Testis (tissue), 2 donors: ENCODE measurements at regions not wholly inside any gene's neighbourhood (a gene's known extent, or its start where the extent isn't known, plus 50 kb on each side); places are given as distances from the start of the nearest gene placed in this dataset.

Experiments
- DNase-seq: peaks from one replicate; pipeline ENCODE4 v3.0.0-alpha.2; 2019
- H3K27ac ChIP-seq, 2 donors: fragments of 200-600 bp; sonication (generic); one replicate each; pipeline ENCODE4 v1.5.1; 2019
- H3K27me3 ChIP-seq: fragments of 200-600 bp; sonication (generic); one replicate; pipeline ENCODE4 v1.5.1; 2019
- H3K36me3 ChIP-seq: fragments of 200-600 bp; sonication (generic); one replicate; pipeline ENCODE4 v1.5.1; 2017; ENCODE audit warnings: low read depth; ENCODE audit errors: missing control alignments
- H3K4me1 ChIP-seq: fragments of 200-600 bp; sonication (generic); one replicate; pipeline ENCODE4 v1.5.1; 2019
- H3K4me3 ChIP-seq, 2 donors: fragments of 200-600 bp; sonication (generic); one replicate each; pipeline ENCODE4 v1.5.1; 2017 to 2019
- H3K9me3 ChIP-seq: fragments of 200-600 bp; sonication (generic); one replicate; pipeline ENCODE4 v1.5.1; 2017
- POLR2A ChIP-seq: fragments of 450-650 bp; IDR thresholded peaks from one replicate; pipeline ENCODE4 v1.6.1; 2017; ENCODE audit warnings: antibody characterized with exemption, mild to moderate bottlenecking, moderate library complexity
- WGBS, 2 donors: methylation state at CpG; one replicate each; pipeline ENCODE4 v1.1.5; 2018; 5-methylcytosine and 5-hydroxymethylcytosine counted together
- intact Hi-C: fragments of 100-400 bp; cut with DNase I; formaldehyde crosslinking; loops from one replicate; pipeline ENCODE4 v1.15.1; 2023; ENCODE audit warnings: low total_unique reads
- TF ChIP-seq, protein P1 (sequence below), 3 experiments: fragments of 450-650 bp in 2 of 3; fragments of 200-600 bp in 1 of 3; sonication (generic) in 1 of 3; IDR thresholded peaks; one replicate each; pipeline ENCODE4 v1.5.1; 2016 to 2019; ENCODE audit warnings: antibody characterized with exemption in 3 of 3, mild to moderate bottlenecking in 2 of 3, moderate library complexity in 1 of 3

- Histone ChIP-seq H3K27ac (no peak overlapping the region), H3K9me3 (no peaks in the 10 kb centered on the region), H3K36me3 (no peaks in the 10 kb centered on the region), H3K4me3 (no peak overlapping the region), H3K4me1 (no peaks in the 10 kb centered on the region), H3K27me3 (no peaks in the 10 kb centered on the region)
- TF ChIP-seq POLR2A: no peak
- TF ChIP-seq, protein P1, sequence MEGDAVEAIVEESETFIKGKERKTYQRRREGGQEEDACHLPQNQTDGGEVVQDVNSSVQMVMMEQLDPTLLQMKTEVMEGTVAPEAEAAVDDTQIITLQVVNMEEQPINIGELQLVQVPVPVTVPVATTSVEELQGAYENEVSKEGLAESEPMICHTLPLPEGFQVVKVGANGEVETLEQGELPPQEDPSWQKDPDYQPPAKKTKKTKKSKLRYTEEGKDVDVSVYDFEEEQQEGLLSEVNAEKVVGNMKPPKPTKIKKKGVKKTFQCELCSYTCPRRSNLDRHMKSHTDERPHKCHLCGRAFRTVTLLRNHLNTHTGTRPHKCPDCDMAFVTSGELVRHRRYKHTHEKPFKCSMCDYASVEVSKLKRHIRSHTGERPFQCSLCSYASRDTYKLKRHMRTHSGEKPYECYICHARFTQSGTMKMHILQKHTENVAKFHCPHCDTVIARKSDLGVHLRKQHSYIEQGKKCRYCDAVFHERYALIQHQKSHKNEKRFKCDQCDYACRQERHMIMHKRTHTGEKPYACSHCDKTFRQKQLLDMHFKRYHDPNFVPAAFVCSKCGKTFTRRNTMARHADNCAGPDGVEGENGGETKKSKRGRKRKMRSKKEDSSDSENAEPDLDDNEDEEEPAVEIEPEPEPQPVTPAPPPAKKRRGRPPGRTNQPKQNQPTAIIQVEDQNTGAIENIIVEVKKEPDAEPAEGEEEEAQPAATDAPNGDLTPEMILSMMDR (IDR thresholded peaks at IDR 0.05): no peak
- intact Hi-C loops: no loop called here
- no peak for DNase-seq
- WGBS, 2 donors: 96 to 98% methylated on average over 2 of the region's 2 CpGs
These were observed 102.4 kb upstream of the HSF2 start for GRCh38 chr6:122297010-122297409.

- 88 to 96% methylated on average over 2 of the region's 2 CpGs for WGBS, 2 donors
- Histone ChIP-seq H3K4me1 (no peaks in the 10 kb centered on the region), H3K27ac (no peak overlapping the region), H3K27me3 (no peaks in the 10 kb centered on the region), H3K9me3 (no peaks in the 10 kb centered on the region), H3K4me3 (no peak overlapping the region), H3K36me3 (no peaks in the 10 kb centered on the region)
- TF ChIP-seq, protein P1 (IDR thresholded peaks at IDR 0.05): no peak
- TF ChIP-seq POLR2A: no peak
- no peak for DNase-seq
- intact Hi-C loops: no loop called here
These were observed 97.4 kb upstream of the HSF2 start for GRCh38 chr6:122302067-122302466.

DNA sequence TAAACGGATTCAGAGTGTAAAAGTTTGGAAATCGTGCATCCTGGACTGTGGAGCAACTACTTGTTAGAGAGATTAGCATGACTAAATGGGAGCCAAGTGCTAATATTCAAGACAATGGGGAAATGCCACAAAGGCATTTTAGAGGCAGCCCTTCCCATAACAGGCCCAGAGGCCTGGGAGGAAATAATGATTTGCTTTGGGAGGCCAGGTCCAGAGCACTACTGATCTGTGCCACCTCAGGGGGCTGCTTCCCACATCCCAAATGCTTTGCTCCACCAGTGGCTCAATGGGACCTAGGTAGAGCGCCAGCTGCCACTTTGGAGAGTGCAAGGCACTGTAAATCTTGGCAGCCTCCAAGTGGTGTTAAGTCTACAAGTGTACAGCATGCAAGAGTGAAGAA, 91.9 kb upstream of the HSF2 start:
- Histone ChIP-seq H3K27me3 (no peaks in the 10 kb centered on the region), H3K36me3 (no peaks in the 10 kb centered on the region), H3K4me1 (no peaks in the 10 kb centered on the region), H3K9me3 (no peaks in the 10 kb centered on the region), H3K4me3 (no peak overlapping the region), H3K27ac (no peak overlapping the region)
- intact Hi-C loops: no loop called here
- WGBS, 2 donors: 82 to 87% methylated on average over 3 of the region's 3 CpGs
- no peak for TF ChIP-seq POLR2A
- TF ChIP-seq, protein P1 (IDR thresholded peaks at IDR 0.05): no peak
- DNase-seq: no peak

GRCh38 chr6:122308074-122308473, 91.4 kb upstream of the HSF2 start:
- no peaks in the 10 kb centered on the region for H3K4me1 ChIP-seq
- WGBS, 2 donors: 91% methylated on average over 4 of the region's 4 CpGs
- H3K9me3 ChIP-seq: no peaks in the 10 kb centered on the region
- H3K36me3 ChIP-seq: no peaks in the 10 kb centered on the region
- intact Hi-C loops: no loop called here
- no peak overlapping the region for H3K27ac ChIP-seq
- no peak for DNase-seq
- TF ChIP-seq POLR2A: no peak
- TF ChIP-seq, protein P1 (IDR thresholded peaks at IDR 0.05): no peak
- no peak overlapping the region for H3K4me3 ChIP-seq
- H3K27me3 ChIP-seq: no peaks in the 10 kb centered on the region

GRCh38 chr6:122315842-122316241, 83.6 kb upstream of the HSF2 start:
- H3K4me3 ChIP-seq: no peak overlapping the region
- no peaks in the 10 kb centered on the region for H3K27me3 ChIP-seq
- intact Hi-C loops: no loop called here
- H3K9me3 ChIP-seq: no peaks in the 10 kb centered on the region
- H3K4me1 ChIP-seq: no peaks in the 10 kb centered on the region
- H3K36me3 ChIP-seq: no peaks in the 10 kb centered on the region
- TF ChIP-seq, protein P1 (IDR thresholded peaks at IDR 0.05): no peak
- TF ChIP-seq POLR2A: no peak
- 60 to 83% methylated on average over 1 of the region's 1 CpG for WGBS, 2 donors
- DNase-seq: no peak
- no peak overlapping the region for H3K27ac ChIP-seq
